Progenitor cell of endocrine pancreas (in vitro differentiated cells): ENCODE measurements at regions not wholly inside any gene's neighbourhood (a gene's known extent, or its start where the extent isn't known, plus 50 kb on each side); places are given as distances from the start of the nearest gene placed in this dataset.

Experiments used
- DNase-seq: peaks from one replicate; pipeline ENCODE4 v3.0.0; 2021; ENCODE audit warnings: low spot score; ENCODE audit not compliant: unreplicated experiment
- H3K27ac Mint-ChIP-seq: 2 replicates; pipeline ENCODE4 v1.8.0; 2021; ENCODE audit warnings: mild to moderate bottlenecking, moderate library complexity, mixed read lengths
- H3K27me3 Mint-ChIP-seq: 2 replicates; pipeline ENCODE4 v1.8.0; 2021; ENCODE audit warnings: mixed read lengths
- H3K36me3 Mint-ChIP-seq: 2 replicates; pipeline ENCODE4 v1.8.0; 2022; ENCODE audit warnings: mixed read lengths; ENCODE audit not compliant: insufficient read depth
- H3K4me1 Mint-ChIP-seq: 2 replicates; pipeline ENCODE4 v1.8.0; 2021; ENCODE audit warnings: low read depth, mixed read lengths
- H3K4me3 Mint-ChIP-seq: 2 replicates; pipeline ENCODE4 v1.8.0; 2021; ENCODE audit warnings: low read depth, mild to moderate bottlenecking, moderate library complexity, mixed read lengths
- H3K9me3 Mint-ChIP-seq: 2 replicates; pipeline ENCODE4 v1.8.0; 2021; ENCODE audit warnings: low read depth, mixed read lengths
- TF ChIP-seq, protein P1 (sequence below): fragments of 200-600 bp; sonication (generic); IDR thresholded peaks from one replicate; pipeline ENCODE4 v1.5.0; 2021; ENCODE audit warnings: antibody characterized with exemption, mild to moderate bottlenecking; ENCODE audit not compliant: unreplicated experiment

DNA sequence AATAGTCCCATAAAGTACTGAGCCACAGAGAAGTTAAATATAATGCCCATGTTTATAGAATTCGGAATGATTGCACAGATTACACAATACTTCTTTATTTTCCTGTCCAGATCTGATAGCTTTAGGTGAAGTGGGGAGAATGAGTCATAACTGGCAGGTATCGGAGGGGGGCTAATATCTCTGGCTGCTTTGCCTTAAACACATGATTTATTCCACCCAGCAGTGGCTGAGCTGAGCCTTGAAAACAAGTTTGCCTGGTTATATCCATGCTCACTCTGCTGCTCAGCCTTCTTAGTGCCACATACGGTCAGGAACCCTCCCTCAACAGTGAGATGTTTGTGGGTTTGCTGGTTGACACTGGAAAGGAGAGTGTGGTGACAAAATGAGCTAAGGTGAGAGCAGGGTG lies 119.7 kb upstream of the ZNF648 start:
- no peak overlapping the region for H3K4me3 Mint-ChIP-seq
- H3K27me3 Mint-ChIP-seq, result peaks cover 4% of the 10 kb centered on the region
- no peaks in the 10 kb centered on the region for H3K9me3 Mint-ChIP-seq

DNA sequence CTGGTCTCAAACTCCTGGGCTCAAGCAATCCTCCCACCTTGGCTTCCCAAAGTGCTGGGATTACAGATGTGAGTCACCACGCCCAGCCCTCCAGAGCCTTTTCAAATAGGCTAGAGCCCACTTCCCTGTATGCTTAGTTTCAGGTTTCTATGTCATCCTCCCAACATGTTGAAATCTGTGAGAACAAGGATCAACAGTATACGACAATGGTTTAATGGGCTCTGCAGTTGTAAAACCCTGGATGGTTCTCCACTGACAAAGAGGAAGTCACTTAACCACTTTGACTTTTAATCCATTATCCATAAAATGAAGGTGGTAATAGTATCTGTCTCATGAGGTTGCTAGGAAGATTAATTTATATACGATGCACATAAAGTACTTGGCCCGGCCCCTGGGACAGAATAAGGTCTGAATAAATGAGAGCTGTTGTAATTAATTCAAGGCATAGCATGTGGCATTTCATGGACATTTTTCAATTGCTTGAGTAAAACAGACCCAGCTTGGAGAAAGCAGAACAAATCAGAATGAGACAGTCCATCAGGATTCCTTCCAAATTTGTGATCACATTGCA lies 113.9 kb upstream of the ZNF648 start:
- H3K27me3 Mint-ChIP-seq, result no peaks in the 10 kb centered on the region
- DNase-seq, result no peak
- no peak overlapping the region for H3K4me3 Mint-ChIP-seq
- no peaks in the 10 kb centered on the region for H3K36me3 Mint-ChIP-seq
- TF ChIP-seq, protein P1, sequence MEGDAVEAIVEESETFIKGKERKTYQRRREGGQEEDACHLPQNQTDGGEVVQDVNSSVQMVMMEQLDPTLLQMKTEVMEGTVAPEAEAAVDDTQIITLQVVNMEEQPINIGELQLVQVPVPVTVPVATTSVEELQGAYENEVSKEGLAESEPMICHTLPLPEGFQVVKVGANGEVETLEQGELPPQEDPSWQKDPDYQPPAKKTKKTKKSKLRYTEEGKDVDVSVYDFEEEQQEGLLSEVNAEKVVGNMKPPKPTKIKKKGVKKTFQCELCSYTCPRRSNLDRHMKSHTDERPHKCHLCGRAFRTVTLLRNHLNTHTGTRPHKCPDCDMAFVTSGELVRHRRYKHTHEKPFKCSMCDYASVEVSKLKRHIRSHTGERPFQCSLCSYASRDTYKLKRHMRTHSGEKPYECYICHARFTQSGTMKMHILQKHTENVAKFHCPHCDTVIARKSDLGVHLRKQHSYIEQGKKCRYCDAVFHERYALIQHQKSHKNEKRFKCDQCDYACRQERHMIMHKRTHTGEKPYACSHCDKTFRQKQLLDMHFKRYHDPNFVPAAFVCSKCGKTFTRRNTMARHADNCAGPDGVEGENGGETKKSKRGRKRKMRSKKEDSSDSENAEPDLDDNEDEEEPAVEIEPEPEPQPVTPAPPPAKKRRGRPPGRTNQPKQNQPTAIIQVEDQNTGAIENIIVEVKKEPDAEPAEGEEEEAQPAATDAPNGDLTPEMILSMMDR, result no peak
- no peak overlapping the region for H3K27ac Mint-ChIP-seq
- no peaks in the 10 kb centered on the region for H3K4me1 Mint-ChIP-seq
- no peaks in the 10 kb centered on the region for H3K9me3 Mint-ChIP-seq

More for the DNA sequence above, 119.7 kb upstream of the ZNF648 start:
- peaks cover 11% of the 10 kb centered on the region for H3K4me1 Mint-ChIP-seq
- TF ChIP-seq, protein P1, result no peak
- H3K27ac Mint-ChIP-seq, result peak overlapping the region; percentile 54
- no peaks in the 10 kb centered on the region for H3K36me3 Mint-ChIP-seq
- no peak for DNase-seq

DNA sequence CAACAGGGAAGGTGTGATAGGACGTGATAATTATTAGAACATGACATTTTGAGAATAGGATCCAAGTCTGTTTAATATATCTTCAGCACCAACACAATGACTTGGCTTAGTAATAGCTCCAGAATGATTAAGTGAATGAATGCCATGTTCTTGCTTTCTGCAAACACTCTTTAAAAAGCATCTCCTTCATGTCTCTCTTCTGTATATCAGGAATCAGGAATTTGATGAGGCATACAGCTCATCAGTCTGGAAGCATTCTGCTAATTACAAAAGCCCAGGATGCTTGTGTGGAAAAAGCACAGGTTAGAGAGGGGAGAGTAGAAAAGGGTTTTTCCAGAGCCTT lies 113.0 kb upstream of the ZNF648 start:
- H3K9me3 Mint-ChIP-seq, result no peaks in the 10 kb centered on the region
- no peak overlapping the region for H3K27ac Mint-ChIP-seq
- H3K27me3 Mint-ChIP-seq, result no peaks in the 10 kb centered on the region
- H3K4me1 Mint-ChIP-seq, result no peaks in the 10 kb centered on the region
- no peak overlapping the region for H3K4me3 Mint-ChIP-seq
- H3K36me3 Mint-ChIP-seq, result no peaks in the 10 kb centered on the region
- TF ChIP-seq, protein P1, result no peak
- DNase-seq, result no peak

DNA sequence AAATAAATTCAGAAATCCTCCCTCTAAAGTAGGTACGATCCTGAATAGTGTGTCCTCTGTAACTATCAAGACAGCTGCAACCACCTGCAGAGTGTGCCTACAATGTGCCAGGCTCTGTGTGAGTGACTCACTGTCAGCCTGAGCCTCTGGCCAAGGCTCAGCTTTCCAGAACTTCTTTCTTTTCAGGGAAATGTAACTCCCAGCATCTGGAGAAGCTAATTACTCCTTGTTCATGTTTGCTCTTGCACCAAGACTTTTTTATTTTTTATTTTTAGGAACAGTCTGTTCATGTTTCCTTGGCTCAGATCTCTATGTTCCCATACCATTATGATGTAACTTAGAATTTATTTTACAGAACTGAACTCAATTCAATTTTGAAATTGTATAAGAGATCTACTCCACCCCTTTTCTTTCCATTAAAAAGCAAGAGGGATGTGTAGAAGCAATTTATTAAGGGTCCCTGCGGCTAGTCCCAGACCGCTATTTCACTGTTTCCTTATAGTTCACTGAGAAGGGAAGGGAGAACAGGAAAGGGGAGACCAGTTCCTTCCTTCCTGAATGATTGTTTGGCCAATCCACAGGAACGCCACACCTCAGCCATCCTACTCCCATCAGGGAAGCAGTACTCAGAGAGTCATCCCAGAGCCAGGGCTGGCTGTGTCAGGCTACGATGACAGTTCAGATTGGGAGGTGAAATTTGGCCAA lies 112.4 kb upstream of the ZNF648 start:
- H3K9me3 Mint-ChIP-seq, result no peaks in the 10 kb centered on the region
- DNase-seq, result no peak
- H3K27me3 Mint-ChIP-seq, result peaks cover 3% of the 10 kb centered on the region
- no peak overlapping the region for H3K4me3 Mint-ChIP-seq
- H3K4me1 Mint-ChIP-seq, result no peaks in the 10 kb centered on the region
- no peak overlapping the region for H3K27ac Mint-ChIP-seq
- H3K36me3 Mint-ChIP-seq, result no peaks in the 10 kb centered on the region
- TF ChIP-seq, protein P1, result no peak

DNA sequence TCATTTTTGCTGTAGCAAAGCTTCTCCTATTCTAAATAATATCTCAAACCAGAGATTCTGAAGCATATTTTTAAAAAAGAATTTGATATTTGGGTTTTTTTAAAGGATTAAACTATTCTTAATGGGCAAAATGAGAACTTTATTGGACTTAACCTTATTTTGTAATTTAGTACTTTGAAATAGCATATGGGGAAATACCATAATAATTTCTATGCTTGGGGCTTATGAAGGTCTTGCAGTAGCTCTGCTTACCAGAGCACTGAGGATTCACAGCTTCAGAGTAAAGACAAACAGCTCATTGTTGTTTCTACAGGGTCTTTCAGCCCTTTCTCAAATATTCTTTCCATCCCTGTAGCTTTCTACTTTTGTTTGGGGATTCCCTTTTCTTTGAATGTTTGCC lies 111.2 kb upstream of the ZNF648 start:
- TF ChIP-seq, protein P1, result no peak
- DNase-seq, result no peak
- Mint-ChIP-seq H3K4me3 (no peak overlapping the region), H3K27ac (no peak overlapping the region), H3K9me3 (no peaks in the 10 kb centered on the region), H3K36me3 (no peaks in the 10 kb centered on the region), H3K27me3 (peaks cover 3% of the 10 kb centered on the region), H3K4me1 (no peaks in the 10 kb centered on the region)
